Astrocyte of the cerebellum (primary cell): ENCODE measurements at regions not wholly inside any gene's neighbourhood (a gene's known extent, or its start where the extent isn't known, plus 50 kb on each side); places are given as distances from the start of the nearest gene placed in this dataset.
A peak's percentile ranks its signal among the peaks of the same experiment; 100 is the strongest.

ENCODE experiments used
- DNase-seq: peaks from one replicate; pipeline ENCODE4 v3.0.0-alpha.2; 2011; ENCODE audit warnings: low read depth
- H3K4me3 ChIP-seq: 2 replicates; pipeline ENCODE4 v1.5.1; 2011; ENCODE audit warnings: mild to moderate bottlenecking, low read depth, low read length, moderate library complexity
- in situ Hi-C: cut with HindIII; loops from 2 replicates; pipeline ENCODE4 v1.10.0; 2017; ENCODE audit warnings: low sequenced_read_pairs
- TF ChIP-seq, protein P1 (sequence below): IDR thresholded peaks from 2 replicates; pipeline ENCODE4 v1.5.1; 2012; ENCODE audit warnings: low read length, low read depth, moderate library complexity, mild to moderate bottlenecking; ENCODE audit errors: missing control alignments

GRCh38 chr14:53571641-53572328, 384.8 kb downstream of the BMP4 start:
- in situ Hi-C loops = no loop called here
- no peak for DNase-seq
- TF ChIP-seq, protein P1, sequence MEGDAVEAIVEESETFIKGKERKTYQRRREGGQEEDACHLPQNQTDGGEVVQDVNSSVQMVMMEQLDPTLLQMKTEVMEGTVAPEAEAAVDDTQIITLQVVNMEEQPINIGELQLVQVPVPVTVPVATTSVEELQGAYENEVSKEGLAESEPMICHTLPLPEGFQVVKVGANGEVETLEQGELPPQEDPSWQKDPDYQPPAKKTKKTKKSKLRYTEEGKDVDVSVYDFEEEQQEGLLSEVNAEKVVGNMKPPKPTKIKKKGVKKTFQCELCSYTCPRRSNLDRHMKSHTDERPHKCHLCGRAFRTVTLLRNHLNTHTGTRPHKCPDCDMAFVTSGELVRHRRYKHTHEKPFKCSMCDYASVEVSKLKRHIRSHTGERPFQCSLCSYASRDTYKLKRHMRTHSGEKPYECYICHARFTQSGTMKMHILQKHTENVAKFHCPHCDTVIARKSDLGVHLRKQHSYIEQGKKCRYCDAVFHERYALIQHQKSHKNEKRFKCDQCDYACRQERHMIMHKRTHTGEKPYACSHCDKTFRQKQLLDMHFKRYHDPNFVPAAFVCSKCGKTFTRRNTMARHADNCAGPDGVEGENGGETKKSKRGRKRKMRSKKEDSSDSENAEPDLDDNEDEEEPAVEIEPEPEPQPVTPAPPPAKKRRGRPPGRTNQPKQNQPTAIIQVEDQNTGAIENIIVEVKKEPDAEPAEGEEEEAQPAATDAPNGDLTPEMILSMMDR = no peak
- no peak overlapping the region for H3K4me3 ChIP-seq

DNA sequence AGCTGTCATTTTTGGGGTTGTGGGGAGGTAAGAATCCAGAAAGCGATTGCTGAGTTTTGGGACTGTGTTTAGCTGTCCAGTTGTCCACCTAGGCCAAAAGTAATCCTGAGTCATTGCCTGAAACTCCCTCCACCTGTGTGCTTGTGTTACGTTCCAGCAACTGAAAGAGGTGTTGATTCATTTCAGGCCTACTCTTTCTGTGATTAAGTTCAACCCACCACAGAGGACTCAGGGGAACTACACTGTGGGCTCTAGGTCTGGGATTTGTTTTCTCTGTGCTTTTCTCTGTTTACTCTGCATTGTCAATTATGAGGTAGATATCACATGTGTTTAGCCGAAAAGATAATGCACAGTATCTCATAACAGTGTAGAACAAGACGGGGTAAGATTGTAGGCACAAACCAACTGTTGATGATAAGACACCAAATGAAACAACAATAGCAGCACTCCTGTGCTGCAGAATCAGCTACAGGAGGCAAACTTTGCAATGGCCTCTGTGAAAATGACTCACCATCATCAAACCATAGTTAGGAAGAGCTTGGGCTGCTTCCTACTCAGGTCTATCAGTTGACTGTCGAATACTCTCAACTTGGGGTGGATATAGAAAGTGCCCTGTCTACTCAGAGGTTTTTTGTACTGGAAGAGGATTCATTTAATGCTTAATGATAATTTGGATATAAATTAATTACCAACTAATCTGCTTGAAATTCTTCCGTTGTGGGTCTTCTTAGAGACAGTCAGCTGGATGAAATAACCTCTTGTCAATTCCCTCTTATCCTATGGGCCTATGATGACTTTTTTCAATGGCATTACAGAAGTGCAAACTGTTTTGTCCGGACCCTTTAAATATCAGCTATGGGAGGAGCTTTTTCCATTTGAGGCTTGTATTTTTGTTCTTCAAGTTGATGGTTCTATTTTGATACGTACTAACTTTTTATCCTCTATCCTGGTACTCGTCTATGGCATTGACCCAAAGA, 385.9 kb downstream of the BMP4 start:
- in situ Hi-C loops = no loop called here
- TF ChIP-seq, protein P1 = no peak
- no peak overlapping the region for H3K4me3 ChIP-seq
- DNase-seq = no peak

GRCh38 chr14:53569446-53569845, 387.2 kb downstream of the BMP4 start:
- in situ Hi-C loops = no loop called here
- TF ChIP-seq, protein P1 = no peak
- DNase-seq = no peak
- H3K4me3 ChIP-seq = no peak overlapping the region

- TF ChIP-seq, protein P1 = no peak
- in situ Hi-C loops = no loop called here
- peak; percentile 8 for DNase-seq
- H3K4me3 ChIP-seq = no peak overlapping the region
Observed at GRCh38 chr14:53567236-53567780, 389.3 kb downstream of the BMP4 start.

DNA sequence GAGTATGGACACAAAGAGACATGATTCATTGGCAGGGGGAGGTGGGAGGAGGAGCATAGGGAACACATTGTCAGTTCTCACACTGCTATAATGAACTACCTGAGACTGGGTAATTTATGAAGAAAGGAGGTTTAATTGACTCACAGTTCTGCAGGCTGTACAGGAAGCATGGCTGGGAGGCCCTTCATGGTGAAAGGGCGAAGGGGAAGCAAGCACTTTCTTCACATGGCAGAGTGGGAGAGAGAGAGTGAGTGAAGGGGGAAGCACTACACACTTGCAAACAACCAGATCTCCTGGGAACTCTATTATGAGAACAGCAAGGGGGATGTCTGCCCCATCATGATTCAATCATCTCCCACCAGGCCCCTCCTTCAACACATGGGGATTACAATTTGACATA, 391.8 kb downstream of the BMP4 start:
- TF ChIP-seq, protein P1 = no peak
- no peak overlapping the region for H3K4me3 ChIP-seq
- in situ Hi-C loops = no loop called here
- no peak for DNase-seq

DNA sequence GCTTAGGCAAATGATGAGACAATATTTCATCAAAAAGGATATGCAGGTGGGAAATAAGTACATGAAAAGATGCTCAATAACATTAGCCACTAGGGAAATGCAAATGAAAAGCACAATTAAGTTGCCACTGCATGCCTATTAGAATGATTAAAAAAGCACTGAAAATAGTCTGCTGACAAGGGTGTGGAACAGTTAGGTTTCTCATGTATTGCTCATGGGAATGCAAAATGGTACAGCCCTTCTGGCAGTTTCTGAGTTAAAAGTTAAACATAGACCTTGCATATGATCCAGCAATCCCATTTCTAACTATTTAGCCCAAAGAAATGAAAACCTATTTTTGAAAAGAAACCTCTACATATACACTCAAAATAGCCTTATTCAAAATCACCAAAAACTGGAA, 393.0 kb downstream of the BMP4 start:
- TF ChIP-seq, protein P1 = no peak
- no peak overlapping the region for H3K4me3 ChIP-seq
- in situ Hi-C loops = no loop called here
- DNase-seq = no peak
